ENCODE measurements at regions not wholly inside any gene's neighbourhood (a gene's known extent, or its start where the extent isn't known, plus 50 kb on each side); places are given as distances from the start of the nearest gene placed in this dataset.

DNA sequence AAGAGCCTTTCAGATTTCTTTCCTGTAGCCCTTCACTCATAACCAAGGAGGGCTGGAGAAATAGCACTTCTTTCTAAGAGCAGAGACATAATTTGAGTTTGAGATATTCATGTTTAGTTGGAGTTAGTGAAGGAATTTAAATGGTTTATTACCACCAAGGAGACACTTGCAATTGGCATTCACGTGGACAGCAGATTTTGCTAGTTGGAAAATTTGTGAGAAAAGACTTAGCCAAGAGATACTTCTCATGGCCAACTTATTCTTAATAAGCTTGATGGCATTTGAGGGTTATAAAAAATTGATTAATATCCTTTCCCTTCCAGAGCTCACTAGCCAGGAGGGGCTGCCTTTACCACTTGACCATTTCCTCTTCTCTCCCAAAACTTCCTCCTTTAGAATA is 518.7 kb downstream of the TNS1 start:
- no peak for DNase-seq (ENCODE audit: extremely low spot score)
- ChIA-PET CTCF (no interaction called here), POLR2A (no interaction called here)
- TF ChIP-seq L3MBTL2 (conservative IDR thresholded peaks at IDR 0.05) (no peak), CTBP1 (IDR thresholded peaks at IDR 0.05; ENCODE audit: borderline replicate concordance) (no peak), TARDBP (IDR thresholded peaks at IDR 0.05) (no peak), SP1 (IDR thresholded peaks at IDR 0.05) (no peak), NFRKB (IDR thresholded peaks at IDR 0.05) (no peak), ARNT (IDR thresholded peaks at IDR 0.05) (no peak), HDGF (IDR thresholded peaks at IDR 0.05; ENCODE audit: borderline replicate concordance) (no peak)
- TF ChIP-seq, protein P1, sequence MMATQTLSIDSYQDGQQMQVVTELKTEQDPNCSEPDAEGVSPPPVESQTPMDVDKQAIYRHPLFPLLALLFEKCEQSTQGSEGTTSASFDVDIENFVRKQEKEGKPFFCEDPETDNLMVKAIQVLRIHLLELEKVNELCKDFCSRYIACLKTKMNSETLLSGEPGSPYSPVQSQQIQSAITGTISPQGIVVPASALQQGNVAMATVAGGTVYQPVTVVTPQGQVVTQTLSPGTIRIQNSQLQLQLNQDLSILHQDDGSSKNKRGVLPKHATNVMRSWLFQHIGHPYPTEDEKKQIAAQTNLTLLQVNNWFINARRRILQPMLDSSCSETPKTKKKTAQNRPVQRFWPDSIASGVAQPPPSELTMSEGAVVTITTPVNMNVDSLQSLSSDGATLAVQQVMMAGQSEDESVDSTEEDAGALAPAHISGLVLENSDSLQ (IDR thresholded peaks at IDR 0.05) = no peak

GRCh38 chr2:217482056-217482710 is 520.6 kb downstream of the TNS1 start:
- no peak for DNase-seq (ENCODE audit: extremely low spot score)
- POLR2A ChIA-PET = no interaction called here

GRCh38 chr2:217481577-217481976 is 521.2 kb downstream of the TNS1 start:
- DNase-seq (ENCODE audit: extremely low spot score) = no peak
- ChIA-PET CTCF (no interaction called here), POLR2A (no interaction called here)
- TF ChIP-seq HDGF (IDR thresholded peaks at IDR 0.05; ENCODE audit: borderline replicate concordance) (no peak), TARDBP (IDR thresholded peaks at IDR 0.05) (no peak), LEF1 (IDR thresholded peaks at IDR 0.05; ENCODE audit: borderline replicate concordance) (no peak)

More at GRCh38 chr2:217482056-217482710, 520.6 kb downstream of the TNS1 start:
- TF ChIP-seq FOXA1 (IDR thresholded peaks at IDR 0.05) = no peak
- no peak for TF ChIP-seq FOXK2 (IDR thresholded peaks at IDR 0.05)
- CTCF ChIA-PET = no interaction called here

DNA sequence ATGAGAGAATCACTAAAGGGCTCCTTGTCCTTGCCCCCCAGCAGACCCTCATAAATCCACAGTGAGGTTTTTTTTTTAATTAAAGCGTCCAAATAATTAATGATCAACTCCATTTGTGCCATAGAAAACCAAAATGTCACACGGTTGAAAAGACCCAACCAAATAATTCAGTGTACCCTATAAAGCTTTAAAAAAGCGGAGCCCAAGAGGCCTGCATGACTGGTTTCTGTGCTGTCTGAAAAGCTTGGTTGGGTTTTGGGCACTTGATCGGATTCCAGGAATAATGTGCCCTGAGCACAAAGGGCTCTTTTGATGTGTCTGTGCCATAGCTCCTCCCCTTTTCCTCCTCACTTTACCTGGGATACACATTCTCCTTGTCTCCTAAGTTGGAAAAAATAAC is 523.2 kb downstream of the TNS1 start:
- POLR2A ChIA-PET = no interaction called here
- no peak for DNase-seq (ENCODE audit: extremely low spot score)
- TF ChIP-seq BHLHE40 (IDR thresholded peaks at IDR 0.05; ENCODE audit: borderline replicate concordance) = no peak
- no peak for TF ChIP-seq SP1 (IDR thresholded peaks at IDR 0.05)
- no peak for TF ChIP-seq FOXA1 (IDR thresholded peaks at IDR 0.05)
- no peak for TF ChIP-seq SUZ12 (IDR thresholded peaks at IDR 0.05)
- no peak for TF ChIP-seq ELF4 (IDR thresholded peaks at IDR 0.05)
- no peak for TF ChIP-seq ARNT (IDR thresholded peaks at IDR 0.05)
- no peak for TF ChIP-seq L3MBTL2 (conservative IDR thresholded peaks at IDR 0.05)
- no peak for TF ChIP-seq TARDBP (IDR thresholded peaks at IDR 0.05)
- TF ChIP-seq ZNF384 (IDR thresholded peaks at IDR 0.05) = no peak
- TF ChIP-seq LEF1 (IDR thresholded peaks at IDR 0.05; ENCODE audit: borderline replicate concordance) = no peak
- no peak for TF ChIP-seq FOXM1 (IDR thresholded peaks at IDR 0.05; ENCODE audit: borderline replicate concordance)
- no peak for TF ChIP-seq HDGF (IDR thresholded peaks at IDR 0.05; ENCODE audit: borderline replicate concordance)
- TF ChIP-seq CTBP1 (IDR thresholded peaks at IDR 0.05; ENCODE audit: borderline replicate concordance) = no peak
- no peak for TF ChIP-seq FOXK2 (IDR thresholded peaks at IDR 0.05)
- TF ChIP-seq, protein P1 (IDR thresholded peaks at IDR 0.05) = no peak
- no peak for TF ChIP-seq NFRKB (IDR thresholded peaks at IDR 0.05)
- CTCF ChIA-PET = no interaction called here

DNA sequence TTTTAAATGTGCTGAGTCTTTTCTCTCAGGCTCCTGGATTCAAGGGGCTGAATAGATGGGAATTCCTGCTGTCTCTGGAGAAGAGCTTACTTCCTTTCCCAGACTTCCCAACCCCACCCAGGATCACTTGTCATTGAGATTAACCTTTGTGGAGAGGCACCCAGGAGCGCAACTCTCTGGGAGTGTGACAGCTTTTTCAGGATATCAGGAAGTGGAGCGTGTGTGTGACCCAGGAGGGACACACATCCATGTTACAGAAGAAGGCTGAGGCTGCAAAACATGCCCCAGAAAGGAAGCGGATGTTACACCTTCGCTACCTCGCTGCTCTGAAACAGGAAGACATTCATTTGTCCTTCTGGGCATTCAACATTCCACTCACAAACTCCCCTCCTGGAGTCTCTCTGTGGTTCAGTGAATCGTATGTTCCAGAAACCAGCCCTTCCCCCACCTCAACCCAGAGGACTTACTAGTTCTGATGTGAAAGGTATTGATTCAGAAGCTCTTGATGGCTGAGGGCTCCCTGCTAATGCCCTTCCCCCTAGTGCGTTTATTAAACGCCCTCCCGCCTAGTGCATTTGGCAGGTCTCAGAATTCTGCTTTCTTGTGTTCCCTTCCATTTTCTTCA is 523.9 kb downstream of the TNS1 start:
- ChIA-PET CTCF (no interaction called here), POLR2A (no interaction called here)
- DNase-seq (ENCODE audit: extremely low spot score) = no peak
- TF ChIP-seq LEF1 (IDR thresholded peaks at IDR 0.05; ENCODE audit: borderline replicate concordance) = no peak
- no peak for TF ChIP-seq FOXK2 (IDR thresholded peaks at IDR 0.05)
- no peak for TF ChIP-seq SP1 (IDR thresholded peaks at IDR 0.05)
- TF ChIP-seq ZNF384 (IDR thresholded peaks at IDR 0.05) = no peak
- no peak for TF ChIP-seq FOXA1 (IDR thresholded peaks at IDR 0.05)
- TF ChIP-seq ELF4 (IDR thresholded peaks at IDR 0.05) = no peak

DNA sequence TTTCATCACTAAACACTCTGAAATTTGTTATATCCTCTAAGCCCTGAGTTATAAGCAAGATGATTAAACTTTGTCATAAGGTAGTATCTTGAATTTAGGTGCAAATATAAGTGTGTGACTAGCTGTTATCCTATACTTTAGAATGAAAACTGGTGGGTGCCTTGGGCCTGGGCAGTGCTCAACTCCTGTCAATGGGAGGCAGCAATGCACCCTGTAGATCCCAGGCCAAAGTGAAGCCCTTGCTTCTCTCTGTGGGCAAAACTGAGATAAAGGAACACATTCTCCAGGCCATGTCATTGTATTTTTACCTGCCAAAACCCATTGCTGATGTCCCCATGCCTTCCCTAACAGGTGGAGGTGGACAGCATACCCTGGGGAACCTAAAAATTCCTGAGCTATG is 525.2 kb downstream of the TNS1 start:
- TF ChIP-seq FOXK2 (IDR thresholded peaks at IDR 0.05) = no peak
- TF ChIP-seq ELF4 (IDR thresholded peaks at IDR 0.05) = no peak
- no peak for TF ChIP-seq ZNF384 (IDR thresholded peaks at IDR 0.05)
- no peak for TF ChIP-seq FOXA1 (IDR thresholded peaks at IDR 0.05)
- no peak for TF ChIP-seq CTBP1 (IDR thresholded peaks at IDR 0.05; ENCODE audit: borderline replicate concordance)
- TF ChIP-seq LEF1 (IDR thresholded peaks at IDR 0.05; ENCODE audit: borderline replicate concordance) = no peak
- TF ChIP-seq SUZ12 (IDR thresholded peaks at IDR 0.05) = no peak
- no peak for TF ChIP-seq HDGF (IDR thresholded peaks at IDR 0.05; ENCODE audit: borderline replicate concordance)
- TF ChIP-seq, protein P1 (IDR thresholded peaks at IDR 0.05) = no peak
- no peak for TF ChIP-seq ARNT (IDR thresholded peaks at IDR 0.05)
- no peak for TF ChIP-seq L3MBTL2 (conservative IDR thresholded peaks at IDR 0.05)
- TF ChIP-seq NFRKB (IDR thresholded peaks at IDR 0.05) = no peak
- TF ChIP-seq BHLHE40 (IDR thresholded peaks at IDR 0.05; ENCODE audit: borderline replicate concordance) = no peak
- TF ChIP-seq FOXM1 (IDR thresholded peaks at IDR 0.05; ENCODE audit: borderline replicate concordance) = no peak
- TF ChIP-seq TARDBP (IDR thresholded peaks at IDR 0.05) = no peak
- no peak for TF ChIP-seq SP1 (IDR thresholded peaks at IDR 0.05)
- POLR2A ChIA-PET = no interaction called here
- CTCF ChIA-PET = no interaction called here
- no peak for DNase-seq (ENCODE audit: extremely low spot score)

- TF ChIP-seq ELF4 (IDR thresholded peaks at IDR 0.05) (no peak), FOXK2 (IDR thresholded peaks at IDR 0.05) (no peak), HDGF (IDR thresholded peaks at IDR 0.05; ENCODE audit: borderline replicate concordance) (no peak), SUZ12 (IDR thresholded peaks at IDR 0.05) (no peak), TARDBP (IDR thresholded peaks at IDR 0.05) (no peak), ARNT (IDR thresholded peaks at IDR 0.05) (no peak)
- CTCF ChIA-PET = no interaction called here
Measured at GRCh38 chr2:217475791-217476190, 527.0 kb downstream of the TNS1 start.

More at GRCh38 chr2:217475791-217476190, 527.0 kb downstream of the TNS1 start:
- POLR2A ChIA-PET = no interaction called here
- no peak for DNase-seq (ENCODE audit: extremely low spot score)

Measured in HEK293T (cell line).